H1 (cell line): ENCODE measurements at regions not wholly inside any gene's neighbourhood (a gene's known extent, or its start where the extent isn't known, plus 50 kb on each side); places are given as distances from the start of the nearest gene placed in this dataset.

Experiments used
- POU5F1 ChIP-seq: IDR thresholded peaks from 2 replicates; pipeline ENCODE4 v1.6.1; 2011; ENCODE audit warnings: low read depth, mild to moderate bottlenecking, low read length, moderate library complexity
- RAD21 ChIP-seq, 2 experiments: IDR thresholded peaks in 1 of 2; conservative IDR thresholded peaks in 1 of 2; 2 replicates each; pipeline ENCODE4 v1.6.1; 2011; ENCODE audit warnings: low read depth in 2 of 2, low read length in 2 of 2, improper control_type of control experiment in 1 of 2, inconsistent platforms in 1 of 2, mild to moderate bottlenecking in 1 of 2, moderate library complexity in 1 of 2
- RBBP5 ChIP-seq: IDR thresholded peaks from 2 replicates; pipeline ENCODE4 v1.7.1; 2012; ENCODE audit warnings: low read depth, mild to moderate bottlenecking, inconsistent platforms, low read length, moderate library complexity, borderline replicate concordance
- TF ChIP-seq, protein P1 (sequence below), 3 experiments: IDR thresholded peaks; 1 replicate in 2 of 3; 2 replicates in 1 of 3; pipeline versions ENCODE4 v1.5.1 to v1.6.1; 2011; ENCODE audit warnings: low read length in 3 of 3, mild to moderate bottlenecking in 3 of 3, inconsistent platforms in 2 of 3, low read depth in 1 of 3, moderate library complexity in 1 of 3; ENCODE audit not compliant: insufficient read depth in 1 of 3; ENCODE audit errors: control extremely low read depth in 1 of 3

DNA sequence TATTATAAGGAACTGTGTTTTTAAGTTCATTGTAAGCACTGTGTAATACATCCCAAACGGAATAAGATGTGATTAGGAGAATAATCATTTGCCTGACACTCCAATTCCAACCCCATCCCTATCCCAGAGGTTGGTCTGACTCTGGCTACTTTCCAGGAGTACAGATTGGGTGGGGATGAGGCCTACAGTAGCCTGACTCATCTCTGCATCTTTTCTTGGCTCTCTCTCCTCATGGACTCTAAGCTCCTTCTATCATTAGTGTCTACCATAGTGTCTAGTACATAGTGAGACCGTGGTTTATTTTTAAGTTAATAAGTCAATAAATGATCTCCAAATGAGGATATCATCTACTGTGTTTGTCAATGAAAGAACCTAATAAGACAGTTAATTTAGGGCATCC, 92.2 kb upstream of the CNKSR3 start:
- TF ChIP-seq, protein P1, sequence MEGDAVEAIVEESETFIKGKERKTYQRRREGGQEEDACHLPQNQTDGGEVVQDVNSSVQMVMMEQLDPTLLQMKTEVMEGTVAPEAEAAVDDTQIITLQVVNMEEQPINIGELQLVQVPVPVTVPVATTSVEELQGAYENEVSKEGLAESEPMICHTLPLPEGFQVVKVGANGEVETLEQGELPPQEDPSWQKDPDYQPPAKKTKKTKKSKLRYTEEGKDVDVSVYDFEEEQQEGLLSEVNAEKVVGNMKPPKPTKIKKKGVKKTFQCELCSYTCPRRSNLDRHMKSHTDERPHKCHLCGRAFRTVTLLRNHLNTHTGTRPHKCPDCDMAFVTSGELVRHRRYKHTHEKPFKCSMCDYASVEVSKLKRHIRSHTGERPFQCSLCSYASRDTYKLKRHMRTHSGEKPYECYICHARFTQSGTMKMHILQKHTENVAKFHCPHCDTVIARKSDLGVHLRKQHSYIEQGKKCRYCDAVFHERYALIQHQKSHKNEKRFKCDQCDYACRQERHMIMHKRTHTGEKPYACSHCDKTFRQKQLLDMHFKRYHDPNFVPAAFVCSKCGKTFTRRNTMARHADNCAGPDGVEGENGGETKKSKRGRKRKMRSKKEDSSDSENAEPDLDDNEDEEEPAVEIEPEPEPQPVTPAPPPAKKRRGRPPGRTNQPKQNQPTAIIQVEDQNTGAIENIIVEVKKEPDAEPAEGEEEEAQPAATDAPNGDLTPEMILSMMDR (IDR thresholded peaks at IDR 0.05; ENCODE audit: control extremely low read depth in 1 of 3, insufficient read depth in 1 of 3, low read depth in 1 of 3, low read length in 3 of 3): no peak
- TF ChIP-seq POU5F1 (no peak), RAD21 (IDR thresholded peaks at IDR 0.05 in 1 of 2, conservative IDR thresholded peaks at IDR 0.05 in 1 of 2; ENCODE audit: low read depth in 2 of 2, low read length in 2 of 2) (no peak), RBBP5 (no peak)
